Panc1 (cell line): ENCODE measurements at regions not wholly inside any gene's neighbourhood (a gene's known extent, or its start where the extent isn't known, plus 50 kb on each side); places are given as distances from the start of the nearest gene placed in this dataset.

Experiments
- TCF7L2 ChIP-seq: IDR thresholded peaks from 2 replicates; pipeline ENCODE4 v1.6.1; 2011; ENCODE audit warnings: mild to moderate bottlenecking, low read depth, low read length, inconsistent platforms
- TF ChIP-seq, protein P1 (sequence below): fragments of 450-650 bp; IDR thresholded peaks from 2 replicates; pipeline ENCODE4 v1.5.1; 2017; ENCODE audit warnings: mild to moderate bottlenecking

DNA sequence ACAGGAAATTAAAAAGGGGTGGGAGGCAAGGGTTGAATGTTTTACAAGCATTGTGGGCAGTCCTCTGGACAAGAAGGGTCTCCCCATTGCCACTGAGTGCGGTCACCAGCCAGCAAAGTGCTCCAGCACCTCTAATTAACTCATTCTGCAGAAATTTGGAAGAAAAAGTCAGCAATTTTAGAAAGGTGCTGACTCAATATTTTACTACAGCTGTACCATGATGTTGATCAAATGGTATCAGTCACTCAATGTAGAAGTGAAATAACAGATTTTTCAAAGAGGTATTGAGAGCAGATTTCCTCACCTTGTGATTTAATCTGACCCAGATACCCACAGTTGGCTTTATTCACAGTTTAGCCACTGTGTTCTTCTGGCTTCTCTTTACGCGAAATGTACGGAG is 96.7 kb downstream of the PMP22 start:
- TF ChIP-seq, protein P1, sequence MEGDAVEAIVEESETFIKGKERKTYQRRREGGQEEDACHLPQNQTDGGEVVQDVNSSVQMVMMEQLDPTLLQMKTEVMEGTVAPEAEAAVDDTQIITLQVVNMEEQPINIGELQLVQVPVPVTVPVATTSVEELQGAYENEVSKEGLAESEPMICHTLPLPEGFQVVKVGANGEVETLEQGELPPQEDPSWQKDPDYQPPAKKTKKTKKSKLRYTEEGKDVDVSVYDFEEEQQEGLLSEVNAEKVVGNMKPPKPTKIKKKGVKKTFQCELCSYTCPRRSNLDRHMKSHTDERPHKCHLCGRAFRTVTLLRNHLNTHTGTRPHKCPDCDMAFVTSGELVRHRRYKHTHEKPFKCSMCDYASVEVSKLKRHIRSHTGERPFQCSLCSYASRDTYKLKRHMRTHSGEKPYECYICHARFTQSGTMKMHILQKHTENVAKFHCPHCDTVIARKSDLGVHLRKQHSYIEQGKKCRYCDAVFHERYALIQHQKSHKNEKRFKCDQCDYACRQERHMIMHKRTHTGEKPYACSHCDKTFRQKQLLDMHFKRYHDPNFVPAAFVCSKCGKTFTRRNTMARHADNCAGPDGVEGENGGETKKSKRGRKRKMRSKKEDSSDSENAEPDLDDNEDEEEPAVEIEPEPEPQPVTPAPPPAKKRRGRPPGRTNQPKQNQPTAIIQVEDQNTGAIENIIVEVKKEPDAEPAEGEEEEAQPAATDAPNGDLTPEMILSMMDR, result no peak
- TF ChIP-seq TCF7L2, result no peak
